ENCODE measurements at regions not wholly inside any gene's neighbourhood (a gene's known extent, or its start where the extent isn't known, plus 50 kb on each side); places are given as distances from the start of the nearest gene placed in this dataset.

GRCh38 chrX:53813670-53814440 is 127.3 kb upstream of the HUWE1 start:
- no peak for DNase-seq (ENCODE audit: low spot score)
- TF ChIP-seq, protein P1, sequence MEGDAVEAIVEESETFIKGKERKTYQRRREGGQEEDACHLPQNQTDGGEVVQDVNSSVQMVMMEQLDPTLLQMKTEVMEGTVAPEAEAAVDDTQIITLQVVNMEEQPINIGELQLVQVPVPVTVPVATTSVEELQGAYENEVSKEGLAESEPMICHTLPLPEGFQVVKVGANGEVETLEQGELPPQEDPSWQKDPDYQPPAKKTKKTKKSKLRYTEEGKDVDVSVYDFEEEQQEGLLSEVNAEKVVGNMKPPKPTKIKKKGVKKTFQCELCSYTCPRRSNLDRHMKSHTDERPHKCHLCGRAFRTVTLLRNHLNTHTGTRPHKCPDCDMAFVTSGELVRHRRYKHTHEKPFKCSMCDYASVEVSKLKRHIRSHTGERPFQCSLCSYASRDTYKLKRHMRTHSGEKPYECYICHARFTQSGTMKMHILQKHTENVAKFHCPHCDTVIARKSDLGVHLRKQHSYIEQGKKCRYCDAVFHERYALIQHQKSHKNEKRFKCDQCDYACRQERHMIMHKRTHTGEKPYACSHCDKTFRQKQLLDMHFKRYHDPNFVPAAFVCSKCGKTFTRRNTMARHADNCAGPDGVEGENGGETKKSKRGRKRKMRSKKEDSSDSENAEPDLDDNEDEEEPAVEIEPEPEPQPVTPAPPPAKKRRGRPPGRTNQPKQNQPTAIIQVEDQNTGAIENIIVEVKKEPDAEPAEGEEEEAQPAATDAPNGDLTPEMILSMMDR (IDR thresholded peaks at IDR 0.05; ENCODE audit: low read depth, low read length, missing input control), result no peak
- no peak for TF ChIP-seq RXRA (IDR thresholded peaks at IDR 0.05)
- no peak for TF ChIP-seq EGR1 (IDR thresholded peaks at IDR 0.05; ENCODE audit: low read depth in 2 of 2)
- TF ChIP-seq FOXA2 (IDR thresholded peaks at IDR 0.05), result no peak
- no peak for TF ChIP-seq FOXA1 (IDR thresholded peaks at IDR 0.05)
- no peaks in the 10 kb centered on the region for H3K27me3 ChIP-seq (ENCODE audit: control insufficient read depth in 4 of 4, insufficient read depth in 4 of 4, low read length in 3 of 4)
- no peak overlapping the region for H3K27ac ChIP-seq (ENCODE audit: low read depth in 1 of 2, low read length in 2 of 2)
- no peak overlapping the region for H3K4me3 ChIP-seq (ENCODE audit: low read depth in 1 of 3, low read length in 3 of 3)
- 86% methylated on average over 15 of the region's 15 CpGs for WGBS
- H3K9ac ChIP-seq (ENCODE audit: low read depth in 1 of 2, low read length in 2 of 2), result no peak overlapping the region
- H3K4me1 ChIP-seq (ENCODE audit: control insufficient read depth in 4 of 4, insufficient read depth in 4 of 4, low read length in 3 of 4), result no peaks in the 10 kb centered on the region
- H3K9me3 ChIP-seq (ENCODE audit: control insufficient read depth in 4 of 4, low read length in 3 of 4), result no peaks in the 10 kb centered on the region
- no peaks in the 10 kb centered on the region for H3K36me3 ChIP-seq (ENCODE audit: control insufficient read depth in 4 of 4, insufficient read depth in 3 of 4, low read depth in 1 of 4, low read length in 3 of 4)

DNA sequence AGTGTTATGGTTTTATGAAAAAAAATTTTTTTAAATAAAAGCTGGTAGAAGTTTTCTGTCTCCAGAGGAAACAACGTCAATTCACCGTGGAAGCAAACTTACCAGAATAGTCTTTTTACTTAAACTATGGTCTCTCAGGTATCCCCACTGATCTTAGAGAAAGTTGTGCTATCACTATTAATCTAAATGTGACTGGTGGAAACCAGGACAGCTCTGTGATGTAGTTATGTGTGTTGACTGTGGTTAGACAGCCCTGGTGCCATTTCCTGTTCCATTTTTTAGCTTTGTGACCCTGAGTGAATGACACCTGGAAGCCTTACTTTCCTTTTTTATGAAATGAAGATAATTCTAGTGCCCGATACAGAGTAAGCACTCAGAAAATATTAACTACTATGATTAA is 111.8 kb upstream of the HUWE1 start:
- H3K27me3 ChIP-seq (ENCODE audit: control insufficient read depth in 4 of 4, insufficient read depth in 4 of 4, low read length in 3 of 4), result no peaks in the 10 kb centered on the region
- H3K27ac ChIP-seq (ENCODE audit: low read depth in 1 of 2, low read length in 2 of 2), result no peak overlapping the region
- no peaks in the 10 kb centered on the region for H3K4me1 ChIP-seq (ENCODE audit: control insufficient read depth in 4 of 4, insufficient read depth in 4 of 4, low read length in 3 of 4)
- peaks cover 0 to 2% (median 0%) of the 10 kb centered on the region in 4 donors for H3K9me3 ChIP-seq (ENCODE audit: control insufficient read depth in 4 of 4, low read length in 3 of 4)
- TF ChIP-seq ATF3 (IDR thresholded peaks at IDR 0.05), result no peak
- TF ChIP-seq MAX (IDR thresholded peaks at IDR 0.05), result no peak
- no peak for TF ChIP-seq FOXA2 (IDR thresholded peaks at IDR 0.05)
- no peak for TF ChIP-seq HNF4A (conservative IDR thresholded peaks at IDR 0.05)
- TF ChIP-seq RAD21 (IDR thresholded peaks at IDR 0.05), result no peak
- TF ChIP-seq GABPA (IDR thresholded peaks at IDR 0.05 in 1 of 2, conservative IDR thresholded peaks at IDR 0.05 in 1 of 2), result no peak
- TF ChIP-seq SP1 (IDR thresholded peaks at IDR 0.05), result no peak
- TF ChIP-seq, protein P1 (IDR thresholded peaks at IDR 0.05; ENCODE audit: low read depth, low read length, missing input control), result no peak
- no peak overlapping the region for H3K9ac ChIP-seq (ENCODE audit: low read depth in 1 of 2, low read length in 2 of 2)
- no peak for DNase-seq (ENCODE audit: low spot score)
- H3K4me3 ChIP-seq (ENCODE audit: low read depth in 1 of 3, low read length in 3 of 3), result no peak overlapping the region
- H3K36me3 ChIP-seq (ENCODE audit: control insufficient read depth in 4 of 4, insufficient read depth in 3 of 4, low read depth in 1 of 4, low read length in 3 of 4), result no peaks in the 10 kb centered on the region
- 87% methylated on average over 3 of the region's 3 CpGs for WGBS

- TF ChIP-seq ZBTB33 (IDR thresholded peaks at IDR 0.05) (no peak), EGR1 (IDR thresholded peaks at IDR 0.05; ENCODE audit: low read depth in 2 of 2) (no peak), TAF1 (conservative IDR thresholded peaks at IDR 0.05) (no peak), FOXA1 (IDR thresholded peaks at IDR 0.05) (no peak), GABPA (IDR thresholded peaks at IDR 0.05 in 1 of 2, conservative IDR thresholded peaks at IDR 0.05 in 1 of 2) (no peak), HNF4A (conservative IDR thresholded peaks at IDR 0.05) (no peak), SP1 (IDR thresholded peaks at IDR 0.05) (no peak), YY1 (IDR thresholded peaks at IDR 0.05) (no peak), NR2F2 (IDR thresholded peaks at IDR 0.05) (no peak)
- Histone ChIP-seq H3K9ac (ENCODE audit: low read depth in 1 of 2, low read length in 2 of 2) (no peak overlapping the region), H3K27me3 (ENCODE audit: control insufficient read depth in 4 of 4, insufficient read depth in 4 of 4, low read length in 3 of 4) (no peaks in the 10 kb centered on the region), H3K36me3 (ENCODE audit: control insufficient read depth in 4 of 4, insufficient read depth in 3 of 4, low read depth in 1 of 4, low read length in 3 of 4) (no peaks in the 10 kb centered on the region), H3K9me3 (ENCODE audit: control insufficient read depth in 4 of 4, low read length in 3 of 4) (peaks cover 0 to 2% (median 0%) of the 10 kb centered on the region in 4 donors), H3K27ac (ENCODE audit: low read depth in 1 of 2, low read length in 2 of 2) (no peak overlapping the region), H3K4me1 (ENCODE audit: control insufficient read depth in 4 of 4, insufficient read depth in 4 of 4, low read length in 3 of 4) (no peaks in the 10 kb centered on the region), H3K4me3 (ENCODE audit: low read depth in 1 of 3, low read length in 3 of 3) (no peak overlapping the region)
- no peak for DNase-seq (ENCODE audit: low spot score)
- 11% methylated on average over 2 of the region's 2 CpGs for WGBS
Observed at GRCh38 chrX:53795576-53795975, 109.1 kb upstream of the HUWE1 start.
